ENCODE measurements at regions not wholly inside any gene's neighbourhood (a gene's known extent, or its start where the extent isn't known, plus 50 kb on each side); places are given as distances from the start of the nearest gene placed in this dataset.

- no peak for DNase-seq
Measured at GRCh38 chrX:39150220-39150619, 349.0 kb downstream of the MID1IP1 start.

GRCh38 chrX:39150621-39151020 lies 349.4 kb downstream of the MID1IP1 start:
- DNase-seq: no peak

- DNase-seq: no peak
Measured at GRCh38 chrX:39152106-39152649, 350.9 kb downstream of the MID1IP1 start.

GRCh38 chrX:39156051-39156450 lies 354.8 kb downstream of the MID1IP1 start:
- DNase-seq: no peak

GRCh38 chrX:39157006-39157405 lies 355.7 kb downstream of the MID1IP1 start:
- DNase-seq: no peak

- DNase-seq: no peak
Measured at GRCh38 chrX:39157796-39158195, 356.5 kb downstream of the MID1IP1 start.

- no peak for DNase-seq
Measured at GRCh38 chrX:39158801-39159657, 357.8 kb downstream of the MID1IP1 start.

- no peak for DNase-seq
Measured at GRCh38 chrX:39159921-39160507, 358.8 kb downstream of the MID1IP1 start.

GRCh38 chrX:39161611-39162255 lies 360.5 kb downstream of the MID1IP1 start:
- DNase-seq: no peak

GRCh38 chrX:39162322-39162735 lies 361.1 kb downstream of the MID1IP1 start:
- DNase-seq: no peak

GRCh38 chrX:39163581-39164126 lies 362.4 kb downstream of the MID1IP1 start:
- no peak for DNase-seq

GRCh38 chrX:39164212-39164611 lies 363.0 kb downstream of the MID1IP1 start:
- no peak for DNase-seq

GRCh38 chrX:39165185-39165584 lies 363.9 kb downstream of the MID1IP1 start:
- DNase-seq: no peak

GRCh38 chrX:39165773-39166172 lies 364.5 kb downstream of the MID1IP1 start:
- no peak for DNase-seq

- DNase-seq: no peak
Measured at GRCh38 chrX:39167791-39168190, 366.5 kb downstream of the MID1IP1 start.

GRCh38 chrX:39168609-39169008 lies 367.4 kb downstream of the MID1IP1 start:
- no peak for DNase-seq

- no peak for DNase-seq
Measured at GRCh38 chrX:39169976-39170375, 368.7 kb downstream of the MID1IP1 start.

GRCh38 chrX:39170464-39170863 lies 369.2 kb downstream of the MID1IP1 start:
- DNase-seq: no peak

- no peak for DNase-seq
Measured at GRCh38 chrX:39171686-39172085, 370.4 kb downstream of the MID1IP1 start.

- no peak for DNase-seq
Measured at GRCh38 chrX:39174241-39174771, 373.0 kb downstream of the MID1IP1 start.

GRCh38 chrX:39174772-39175417 lies 373.6 kb downstream of the MID1IP1 start:
- no peak for DNase-seq

- DNase-seq: no peak
Measured at GRCh38 chrX:39175418-39176057, 374.3 kb downstream of the MID1IP1 start.
